ENCODE measurements at regions not wholly inside any gene's neighbourhood (a gene's known extent, or its start where the extent isn't known, plus 50 kb on each side); places are given as distances from the start of the nearest gene placed in this dataset.
A peak's percentile ranks its signal among the peaks of the same experiment; 100 is the strongest.

GRCh38 chr16:51869176-51869575 is 677.8 kb downstream of the TOX3 start (continued):
- TF ChIP-seq ZNF462 (CRISPR knock-in tag; IDR thresholded peaks at IDR 0.05): no peak
- TF ChIP-seq EZH2 (IDR thresholded peaks at IDR 0.05; ENCODE audit: low read depth, unreplicated experiment): no peak
- no peak for TF ChIP-seq CREB1 (CRISPR knock-in tag; IDR thresholded peaks at IDR 0.05; ENCODE audit: low read depth)
- TF ChIP-seq CTCF (conservative IDR thresholded peaks at IDR 0.05; ENCODE audit: low read depth in 2 of 2): no peak

- ATAC-seq: no peak
- Histone ChIP-seq H3K4me3 (no peak overlapping the region), H3K27ac (ENCODE audit: low read depth) (no peak overlapping the region), H3K79me2 (replicated peaks; ENCODE audit: insufficient read depth) (no peaks in the 10 kb centered on the region), H4K20me1 (replicated peaks; ENCODE audit: insufficient read depth) (no peaks in the 10 kb centered on the region), H2AFZ (0 out of 2 replicates have a peak overlapping the region, but pooled peaks have one; percentile 97), H3K36me3 (ENCODE audit: insufficient read depth) (no peaks in the 10 kb centered on the region), H3F3A (replicated peaks; ENCODE audit: low read depth) (no peaks in the 10 kb centered on the region), H3K4me2 (no peak overlapping the region), H3K27me3 (ENCODE audit: insufficient read depth) (no peaks in the 10 kb centered on the region), H3K9me2 (ENCODE audit: insufficient read depth) (no peaks in the 10 kb centered on the region), H3K4me1 (ENCODE audit: insufficient read depth) (peaks cover 7% of the 10 kb centered on the region; the same call in 1 of the 2 replicates)
- H3K36me3 Mint-ChIP-seq (ENCODE audit: low read depth): no peaks in the 10 kb centered on the region
- H3K9me3 Mint-ChIP-seq: no peaks in the 10 kb centered on the region
- TF ChIP-seq NANOG (IDR thresholded peaks at IDR 0.05; ENCODE audit: borderline replicate concordance) (no peak), CREB1 (CRISPR knock-in tag; IDR thresholded peaks at IDR 0.05; ENCODE audit: low read depth) (no peak), ETS1 (IDR thresholded peaks at IDR 0.05) (no peak), STAT1 (IDR thresholded peaks at IDR 0.05; ENCODE audit: unreplicated experiment) (no peak), POLR2AphosphoS5 (IDR thresholded peaks at IDR 0.05; ENCODE audit: low read depth) (no peak), REST (IDR thresholded peaks at IDR 0.05; ENCODE audit: unreplicated experiment) (no peak)
- no peaks in the 10 kb centered on the region for H3K27me3 Mint-ChIP-seq (ENCODE audit: insufficient read depth, low read depth, poor library complexity)
- DNase-seq (ENCODE audit: low spot score): no peak
- H3K4me3 Mint-ChIP-seq: no peak overlapping the region
- peaks cover 18% of the 10 kb centered on the region for H3K4me1 Mint-ChIP-seq
- no peak overlapping the region for H3K27ac Mint-ChIP-seq
These were observed 678.3 kb downstream of the TOX3 start for GRCh38 chr16:51868631-51869030.
